NCI-H2227 treated with DMSO at 0.1 percent for 48 hours (cell line): ENCODE measurements at regions not wholly inside any gene's neighbourhood (a gene's known extent, or its start where the extent isn't known, plus 50 kb on each side); places are given as distances from the start of the nearest gene placed in this dataset.

Source experiments
- DNase-seq: peaks from one replicate; lab custom pipeline; 2025; lab: John Stamatoyannopoulos, UW

DNA sequence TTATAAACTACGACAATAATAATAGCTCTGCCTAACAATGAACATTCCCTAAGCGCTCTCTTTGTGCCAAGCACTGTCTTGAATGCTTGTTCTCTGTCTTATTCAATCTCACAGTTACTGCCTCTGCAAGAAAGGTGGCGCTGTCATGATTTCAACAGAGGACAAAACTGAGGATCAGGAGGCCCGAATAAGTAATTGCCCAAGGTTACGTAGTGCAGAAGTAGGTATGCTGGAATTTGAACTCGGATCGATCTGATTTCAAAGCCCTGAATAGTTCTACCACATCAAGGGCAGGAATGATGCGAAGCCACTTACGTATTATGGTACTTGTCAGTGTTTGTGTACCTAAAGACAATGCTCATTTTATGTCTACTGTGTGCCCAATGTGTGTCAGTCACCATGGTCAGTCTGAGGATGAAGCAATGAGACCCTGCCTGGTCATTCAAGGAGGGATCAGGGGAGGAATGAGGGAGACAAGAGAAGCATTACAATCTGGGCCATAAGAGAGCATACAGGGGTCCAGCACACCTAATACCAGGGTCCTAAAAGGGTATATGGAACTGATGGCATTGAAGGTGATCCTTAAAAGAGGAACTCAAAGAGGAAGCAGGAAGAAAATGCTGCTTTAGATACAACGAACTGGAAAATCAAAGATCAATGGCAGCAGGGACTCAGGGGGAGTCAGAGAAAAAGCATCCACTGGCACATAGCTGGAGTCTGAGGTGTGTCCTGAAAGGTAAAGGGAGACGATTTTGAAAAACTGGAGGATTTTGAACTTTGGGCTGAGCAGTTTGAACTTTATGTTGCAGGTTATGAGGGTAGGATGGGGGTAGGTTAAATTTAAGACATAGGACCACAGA lies 389.2 kb downstream of the PLPP3 start:
- DNase-seq, result no peak

DNA sequence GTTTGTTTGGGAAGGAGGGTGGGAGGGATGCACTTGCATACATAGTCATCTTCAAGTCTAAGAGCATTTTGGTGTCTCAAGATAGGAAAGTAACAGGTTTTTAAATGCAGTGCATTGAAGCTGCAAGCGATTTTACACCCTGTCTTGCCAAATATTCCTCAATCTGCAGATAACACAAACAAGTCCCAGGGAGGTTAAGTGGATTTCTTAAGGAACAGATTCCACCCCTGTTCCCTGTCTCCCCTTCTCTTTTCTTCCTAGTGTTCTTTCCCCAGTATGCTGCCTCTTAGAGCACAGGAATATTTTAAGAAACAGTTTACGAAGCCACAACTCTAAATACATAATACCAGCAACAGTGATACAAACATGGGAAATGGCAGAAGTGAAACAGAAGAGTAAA lies 389.9 kb downstream of the PLPP3 start:
- no peak for DNase-seq

DNA sequence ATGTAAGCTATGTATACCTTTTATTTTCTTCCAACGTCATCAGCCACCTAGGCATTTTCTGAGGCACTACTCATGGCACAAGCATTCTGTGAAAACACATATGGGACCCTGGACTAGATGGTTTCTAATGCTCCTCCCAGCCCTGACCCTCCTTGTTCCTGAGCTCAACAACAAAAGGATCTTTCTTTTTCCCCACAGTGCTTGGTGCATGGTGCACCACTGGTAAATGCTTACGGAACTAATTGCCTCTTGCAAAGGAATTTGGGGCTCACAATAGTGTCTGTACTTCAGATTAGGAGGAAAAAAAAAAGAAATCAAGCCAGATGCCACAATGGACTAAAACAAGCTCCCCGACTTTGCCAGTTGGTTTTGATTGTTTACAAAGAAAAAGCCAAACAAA lies 390.5 kb downstream of the PLPP3 start:
- DNase-seq, result no peak

DNA sequence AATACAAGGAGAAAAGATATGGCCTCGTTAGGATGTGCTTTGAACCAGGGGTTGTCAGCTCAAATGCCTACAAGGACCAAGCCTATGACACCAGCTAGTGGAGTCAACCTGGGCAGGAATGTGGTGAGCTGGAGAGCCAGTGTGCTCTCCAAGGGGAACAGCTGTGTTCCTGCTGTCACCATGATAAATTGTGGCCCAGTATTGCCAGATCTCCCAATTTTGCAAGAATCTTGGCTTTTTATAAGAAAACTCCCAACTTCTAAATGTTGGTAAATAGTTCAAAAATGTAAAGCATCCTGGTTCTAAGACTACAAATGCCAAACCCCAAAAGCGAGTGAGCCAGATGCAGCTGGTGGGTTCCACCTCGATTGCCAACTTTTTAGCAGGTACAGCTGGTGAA lies 391.1 kb downstream of the PLPP3 start:
- no peak for DNase-seq

DNA sequence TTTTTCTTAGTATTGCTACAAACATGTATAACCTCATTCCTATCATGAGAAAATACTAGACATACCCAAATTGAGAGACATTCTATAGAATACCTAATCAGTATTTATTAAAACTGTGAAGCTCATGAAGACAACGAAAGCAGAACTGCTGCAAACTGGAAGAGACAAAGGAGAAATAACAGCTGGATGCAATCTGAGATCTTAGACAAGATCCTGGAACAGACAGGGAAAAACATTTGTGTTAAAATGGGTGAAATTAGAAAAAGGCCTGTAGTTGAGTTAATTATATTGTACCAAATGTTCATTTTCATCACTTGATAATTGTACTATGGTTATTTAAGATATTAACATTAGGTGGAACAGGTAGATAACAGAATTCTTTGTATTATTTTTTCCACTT lies 392.0 kb downstream of the PLPP3 start:
- no peak for DNase-seq

DNA sequence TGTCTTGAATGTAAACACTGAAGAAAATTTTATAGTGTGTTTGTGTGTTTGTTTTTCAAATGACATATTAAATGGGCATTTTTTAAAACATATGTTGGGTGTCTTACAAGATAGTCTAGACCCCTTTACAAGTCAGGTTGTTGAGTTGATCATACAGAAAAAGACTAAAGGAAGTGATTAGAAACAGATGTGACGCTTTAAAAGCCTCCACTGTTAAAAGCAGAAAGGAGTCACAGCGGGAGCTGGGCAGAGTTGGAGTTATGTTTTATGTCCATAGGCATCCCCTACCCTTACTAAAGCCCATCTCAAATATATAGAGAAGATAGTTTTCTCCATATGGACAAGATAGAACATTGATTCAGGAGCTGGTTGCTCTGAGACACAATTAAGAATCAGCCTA lies 393.9 kb downstream of the PLPP3 start:
- no peak for DNase-seq

DNA sequence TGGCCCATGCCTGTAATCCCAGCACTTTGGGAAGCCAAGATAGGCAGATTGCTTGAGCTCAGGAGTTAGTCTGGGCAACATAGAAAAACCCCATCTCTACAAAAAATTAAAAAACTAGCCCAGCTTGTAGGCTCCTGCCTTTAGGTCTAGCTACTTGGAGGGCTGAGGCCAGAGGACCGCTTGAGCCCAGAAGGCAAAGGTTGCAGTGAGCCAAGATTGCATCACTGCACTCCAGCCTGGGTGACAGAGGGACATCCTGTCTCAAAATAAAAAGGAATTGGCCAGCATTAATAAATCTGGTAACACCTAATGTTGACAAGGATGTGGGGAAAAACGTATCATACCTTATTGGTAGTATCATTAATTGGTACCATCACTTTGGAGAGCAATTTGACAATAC lies 396.2 kb downstream of the PLPP3 start:
- no peak for DNase-seq

DNA sequence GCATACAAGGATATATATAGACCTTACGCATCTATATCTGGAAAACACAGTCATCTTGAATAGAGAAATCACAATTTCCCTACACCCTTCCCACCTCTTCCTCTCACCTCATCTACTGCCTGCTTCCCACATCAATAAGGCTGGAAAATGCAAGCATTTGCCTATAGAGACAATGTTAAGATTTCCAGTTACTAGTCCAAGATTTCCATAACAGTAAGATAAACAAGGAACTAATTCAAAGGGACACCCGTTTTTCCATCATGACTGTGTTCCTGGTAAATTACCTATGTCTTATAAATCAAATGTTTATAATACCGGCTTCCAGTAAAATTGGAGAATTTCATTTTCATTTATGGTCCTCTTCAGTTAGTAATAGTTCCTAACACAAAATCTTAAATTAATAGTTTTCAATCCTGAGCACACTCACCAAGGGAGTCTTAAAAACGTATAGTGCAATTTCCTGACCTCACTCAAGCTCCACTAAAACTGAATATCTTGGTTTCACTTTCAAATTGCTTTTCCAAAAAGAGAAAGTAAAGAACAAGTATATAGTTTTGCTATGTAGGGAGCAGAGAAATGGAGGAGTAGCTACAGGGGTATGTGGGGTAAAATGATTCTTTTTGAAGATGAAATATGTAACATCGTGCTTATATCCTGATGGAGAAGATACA lies 398.7 kb downstream of the PLPP3 start:
- no peak for DNase-seq

DNA sequence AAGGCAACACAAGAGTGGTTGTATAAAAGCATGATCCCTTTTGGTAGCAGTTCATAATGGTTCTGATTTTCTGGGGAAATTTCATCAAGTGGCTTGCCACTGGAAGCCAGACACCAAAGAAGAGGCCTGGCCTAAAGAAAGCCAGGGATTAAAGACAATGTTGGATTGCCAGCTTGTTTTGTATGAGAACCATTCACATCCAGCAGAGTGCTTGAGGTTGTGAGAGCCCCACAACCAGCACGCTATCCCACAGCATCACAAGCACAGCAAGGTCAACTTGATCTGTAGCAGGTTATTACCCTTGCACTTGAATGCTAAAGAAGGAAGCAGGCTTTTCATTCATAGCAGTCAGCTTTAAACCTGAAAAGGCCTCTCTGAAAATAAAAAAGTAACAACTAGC lies 399.8 kb downstream of the PLPP3 start:
- no peak for DNase-seq

DNA sequence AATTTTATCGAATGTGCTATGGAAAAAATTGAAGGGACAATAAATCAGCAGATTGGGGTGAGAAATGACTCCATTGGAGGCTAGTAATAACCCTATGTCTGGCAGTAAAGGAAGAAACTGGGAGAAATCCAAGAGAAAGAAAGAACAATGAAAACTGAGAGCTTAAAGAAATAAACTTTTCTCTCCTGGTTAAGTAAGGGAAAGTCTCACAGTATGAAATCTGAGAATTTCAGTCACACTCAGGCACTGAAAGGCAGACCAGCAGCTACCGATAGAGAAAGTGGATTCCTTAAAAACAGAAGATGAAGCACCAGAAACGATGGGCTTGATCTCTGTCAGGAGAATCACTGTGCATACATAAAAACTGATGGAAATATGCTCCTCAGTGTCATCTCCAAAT lies 404.2 kb downstream of the PLPP3 start:
- no peak for DNase-seq

DNA sequence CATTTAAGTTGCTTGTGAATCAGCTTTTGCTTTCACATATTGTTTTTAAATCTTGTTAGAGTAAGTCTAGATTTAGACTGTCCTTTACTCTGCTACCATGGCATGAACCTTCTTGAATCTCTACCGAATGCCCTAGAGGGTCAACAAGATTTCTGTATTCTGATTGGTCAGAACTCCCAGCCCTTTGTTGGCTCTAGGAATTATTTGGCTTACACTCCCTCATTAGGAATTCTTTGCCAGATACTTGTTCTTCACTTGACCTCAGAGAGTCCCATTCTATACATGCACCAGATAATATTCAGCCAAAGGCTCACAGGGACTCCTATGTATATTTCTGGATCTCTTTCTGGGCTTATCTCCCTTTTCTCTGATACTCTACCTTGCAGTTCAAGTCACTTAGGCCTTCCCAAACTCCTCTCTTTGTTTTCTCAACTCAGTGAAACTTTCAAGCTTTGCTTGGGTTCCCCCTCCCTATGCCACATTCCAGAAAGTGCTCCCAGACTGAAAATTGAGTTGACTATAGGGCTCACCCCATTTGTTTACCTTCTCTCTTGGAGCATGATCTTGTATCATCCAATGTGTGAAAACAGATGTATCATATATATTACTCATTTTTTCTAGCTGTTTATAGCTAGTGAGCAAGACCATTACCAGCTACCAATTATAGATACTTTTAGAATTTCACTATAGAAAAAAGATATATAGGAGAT lies 405.0 kb downstream of the PLPP3 start:
- no peak for DNase-seq

DNA sequence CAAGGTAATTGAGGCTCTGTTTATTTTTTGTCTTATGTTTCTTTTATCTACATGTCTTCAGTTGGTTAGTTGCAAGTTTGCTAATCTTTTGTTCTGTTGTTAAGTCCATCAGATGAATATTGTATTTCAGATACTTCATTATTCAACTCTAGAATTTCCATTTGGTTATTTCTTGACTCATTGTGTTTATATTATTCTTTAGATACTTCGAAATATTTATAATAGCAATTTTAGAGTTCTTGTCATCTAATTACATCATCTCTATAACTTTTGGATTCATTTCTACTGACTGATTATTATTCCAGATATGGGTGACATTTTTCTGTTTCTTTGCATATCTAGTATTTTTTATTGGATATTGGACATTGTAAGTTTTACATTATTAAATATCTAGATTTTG lies 405.6 kb downstream of the PLPP3 start:
- DNase-seq, result no peak

DNA sequence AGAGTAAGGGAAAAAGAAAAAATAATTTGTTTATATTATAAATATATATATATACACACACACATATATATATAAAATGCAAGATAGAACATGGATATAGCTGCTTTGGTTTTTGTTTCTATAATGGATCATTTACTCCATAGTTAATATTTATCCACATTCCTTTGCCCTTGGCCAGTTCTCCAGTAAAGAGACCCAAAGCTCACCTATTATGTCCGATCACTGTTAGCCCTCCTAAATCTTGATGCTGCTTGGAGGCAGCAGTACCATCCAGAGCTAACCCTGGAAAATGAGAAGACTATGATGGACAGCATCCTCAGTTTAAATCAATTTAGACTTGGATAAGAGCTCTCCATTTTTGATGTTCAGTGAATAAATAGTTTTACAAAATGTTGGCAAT lies 407.7 kb downstream of the PLPP3 start:
- DNase-seq, result no peak

DNA sequence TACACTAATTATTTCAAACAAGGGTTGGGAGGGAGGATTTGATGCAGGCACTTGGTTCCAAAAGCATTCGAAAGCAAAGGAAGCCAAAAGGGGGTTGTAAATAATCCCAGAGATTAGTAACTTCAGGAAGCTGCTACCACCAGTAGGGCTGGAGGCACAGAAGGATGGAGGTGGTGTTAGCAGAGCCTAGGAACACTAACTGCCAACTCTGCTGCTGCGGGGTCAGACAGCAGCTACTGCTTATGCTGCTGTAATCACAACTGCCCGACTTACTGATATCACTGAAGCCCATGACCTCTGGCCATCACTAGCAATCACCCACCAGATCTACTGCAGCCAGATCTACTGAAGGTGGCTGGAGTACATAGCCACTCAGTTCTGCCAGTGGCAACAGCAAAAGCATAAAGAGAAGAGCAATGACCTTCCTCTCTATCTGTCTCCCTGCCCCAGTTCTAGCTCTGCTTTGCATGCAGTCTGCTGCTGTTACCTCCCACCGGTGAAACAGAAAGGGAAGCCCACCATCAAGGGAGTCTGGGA lies 408.5 kb downstream of the PLPP3 start:
- no peak for DNase-seq

DNA sequence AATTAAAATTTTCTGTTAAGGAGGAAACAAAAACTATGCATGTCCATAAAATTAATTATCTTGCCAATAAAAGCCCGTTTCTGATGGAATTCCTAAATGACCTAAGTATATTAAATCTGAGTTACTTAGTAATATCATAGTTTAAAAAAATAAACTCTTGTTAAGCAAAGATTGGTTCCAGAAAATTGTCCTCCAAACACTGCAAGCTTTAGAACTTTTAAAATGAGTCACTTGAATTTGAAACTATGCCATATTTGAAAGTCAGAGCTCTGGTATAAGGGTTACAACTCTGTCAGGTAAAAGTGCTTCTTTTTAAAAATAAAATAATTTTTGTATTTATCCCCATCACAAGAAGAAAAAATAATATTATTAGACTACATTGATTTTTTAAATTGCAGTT lies 409.5 kb downstream of the PLPP3 start:
- DNase-seq, result no peak

DNA sequence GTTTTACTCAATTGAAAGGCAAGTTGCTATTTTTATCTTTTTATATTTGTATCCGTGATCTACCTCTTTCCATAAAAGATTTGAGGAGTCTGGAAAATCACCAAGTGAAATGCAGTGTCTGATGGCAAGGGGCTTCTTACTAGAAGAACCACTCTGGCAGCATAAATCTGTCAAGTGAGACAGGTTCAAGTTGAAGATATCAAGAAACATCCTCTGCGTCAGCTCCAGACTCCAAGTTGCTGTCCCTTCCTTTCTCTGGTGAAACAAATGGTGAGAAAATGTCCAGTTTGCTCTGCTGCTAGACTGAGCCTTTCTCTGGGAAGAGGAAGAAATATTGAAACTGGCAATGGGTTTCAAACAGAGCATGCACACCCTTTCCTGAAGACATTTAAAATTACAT lies 411.2 kb downstream of the PLPP3 start:
- DNase-seq, result no peak

DNA sequence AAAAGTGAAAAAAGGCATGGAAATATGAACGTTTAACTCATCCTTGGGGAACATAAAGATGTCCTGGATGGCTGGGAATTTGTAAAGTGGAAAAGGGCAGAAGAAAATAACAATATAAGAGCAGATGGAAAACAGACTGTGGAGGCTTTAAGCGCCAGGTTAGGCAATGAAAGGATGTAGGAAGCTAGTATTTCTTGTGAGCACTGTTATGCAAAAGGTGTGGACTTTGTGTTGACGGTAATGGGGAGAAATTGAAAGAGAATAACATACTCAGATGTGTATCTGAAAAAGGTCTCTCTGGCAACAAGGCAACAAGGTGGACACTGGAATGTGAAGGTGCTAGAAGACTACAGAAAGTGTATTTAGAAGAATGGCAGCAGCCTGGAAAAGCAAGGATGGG lies 411.8 kb downstream of the PLPP3 start:
- no peak for DNase-seq

DNA sequence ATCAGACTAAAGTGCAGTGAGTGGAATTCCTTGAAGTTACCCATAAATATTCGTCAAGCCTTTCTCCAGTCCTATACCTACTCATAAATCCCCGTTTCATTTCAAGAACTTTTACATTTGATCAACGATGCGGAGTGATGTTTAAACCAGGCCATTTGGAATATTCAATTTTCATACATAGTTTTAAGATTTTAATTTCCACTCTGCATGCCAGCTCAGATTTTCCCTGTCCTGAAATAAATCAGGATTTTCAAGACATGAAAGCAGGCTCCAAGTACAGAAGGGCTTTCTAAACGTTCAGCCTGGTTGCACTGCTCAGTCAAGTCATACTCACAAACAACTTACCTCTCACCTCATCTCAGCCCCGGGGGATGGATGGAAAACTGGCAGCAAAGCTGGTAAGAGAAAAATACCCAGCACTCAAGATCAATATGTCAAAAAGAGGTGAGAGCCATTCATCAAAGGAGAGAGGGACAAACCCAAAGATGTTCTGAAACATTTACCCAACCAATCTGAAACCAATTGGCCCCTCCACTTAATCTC lies 418.5 kb downstream of the PLPP3 start:
- no peak for DNase-seq

DNA sequence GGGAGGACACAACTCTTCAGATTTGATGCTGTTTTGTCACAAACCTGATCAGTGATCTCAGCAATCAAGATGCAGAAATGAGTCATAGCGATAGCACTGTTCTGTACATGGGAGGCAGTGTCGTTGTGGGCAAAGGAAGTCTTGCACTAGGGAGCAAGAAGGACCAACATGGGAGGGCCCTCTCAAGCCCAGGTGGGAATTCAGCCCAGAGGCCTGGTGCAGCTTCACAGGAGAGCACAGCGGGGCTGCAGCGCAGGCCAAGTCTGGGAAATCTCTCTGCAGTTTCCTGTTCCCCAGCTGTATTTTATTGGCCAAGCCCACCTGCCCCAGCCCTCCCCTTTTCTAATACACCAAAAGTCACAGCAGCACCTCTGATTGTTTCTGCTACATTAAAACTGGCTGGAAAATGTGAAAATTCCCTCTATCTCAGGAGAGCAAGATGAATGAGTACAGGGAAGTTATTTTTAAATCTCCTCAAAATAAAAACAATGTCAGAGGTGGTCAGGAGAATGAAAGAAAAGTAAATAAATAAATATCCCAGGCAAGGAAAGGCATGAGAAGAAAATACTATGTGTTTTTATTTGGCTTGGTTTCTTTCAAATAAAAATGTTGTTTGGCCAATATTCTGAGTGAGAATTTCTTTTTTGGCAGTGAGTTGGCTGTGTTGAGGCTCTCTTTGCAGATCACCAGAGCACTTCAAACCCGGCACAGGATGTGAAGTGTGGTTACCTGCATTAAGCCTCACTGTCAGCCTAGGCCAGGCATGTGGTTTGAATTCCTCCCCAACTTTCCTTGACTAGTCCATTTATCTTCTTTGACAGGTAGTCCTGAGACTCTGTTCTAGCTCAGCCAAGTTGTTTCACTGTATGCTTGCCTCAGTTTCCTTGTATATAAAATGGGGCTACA lies 422.1 kb downstream of the PLPP3 start:
- no peak for DNase-seq

DNA sequence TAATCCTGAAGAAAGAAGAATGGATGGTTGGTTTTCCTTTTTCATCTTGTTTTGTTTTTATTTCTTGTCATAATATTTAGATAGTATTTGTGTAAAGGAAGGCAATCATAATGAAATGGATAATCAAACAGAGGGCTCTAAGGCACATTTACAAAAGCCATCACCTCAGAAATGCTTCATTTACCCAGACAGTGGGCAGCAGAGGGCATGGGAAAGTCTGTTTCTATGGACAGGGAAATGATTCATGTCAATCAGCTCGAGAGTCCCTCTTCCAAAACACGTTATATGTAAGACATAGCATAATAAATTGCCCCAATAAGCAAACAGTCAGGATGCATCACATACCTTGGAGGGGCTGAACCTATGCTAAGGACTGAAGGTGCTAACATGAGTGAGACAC lies 426.1 kb downstream of the PLPP3 start:
- DNase-seq, result no peak

DNA sequence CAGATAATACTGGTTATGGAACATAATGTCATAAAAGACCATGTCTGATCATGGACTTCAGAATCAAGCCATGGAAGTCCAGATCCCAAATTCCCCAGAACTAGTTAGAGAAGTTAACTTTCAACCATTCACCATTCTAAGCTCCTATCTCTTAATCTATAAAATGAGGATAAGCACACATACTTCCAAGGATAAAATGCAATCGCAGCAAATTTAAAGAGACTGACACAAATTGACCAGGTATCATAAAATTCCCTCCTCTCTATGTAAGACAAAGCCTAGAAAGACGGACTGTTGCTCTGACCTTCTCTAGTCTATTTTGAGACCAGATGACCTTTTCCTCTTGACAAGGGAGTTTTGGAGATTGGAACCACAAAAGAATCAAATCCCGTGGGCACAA lies 426.7 kb downstream of the PLPP3 start:
- DNase-seq, result no peak

DNA sequence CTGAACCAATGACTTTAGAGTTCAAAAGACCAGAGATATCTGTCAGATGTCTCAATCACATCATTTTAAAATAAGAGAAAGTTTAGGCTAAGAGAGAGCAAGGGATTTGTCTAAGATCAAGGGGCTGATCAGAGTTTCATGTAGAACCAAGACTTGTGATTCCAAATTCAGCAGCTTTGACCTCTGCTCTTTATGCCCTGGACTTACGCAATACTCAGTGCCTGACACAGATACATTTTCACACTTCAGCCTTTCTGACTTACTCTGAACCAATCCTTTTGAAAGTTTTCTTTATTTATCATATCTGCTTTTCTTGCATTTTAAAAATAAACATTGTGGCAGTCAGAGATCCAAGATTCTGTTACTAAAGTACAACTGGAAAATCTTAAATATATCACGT lies 428.0 kb downstream of the PLPP3 start:
- no peak for DNase-seq
